HCT116 (cell line): ENCODE measurements at regions not wholly inside any gene's neighbourhood (a gene's known extent, or its start where the extent isn't known, plus 50 kb on each side); places are given as distances from the start of the nearest gene placed in this dataset.

Experiments used
- ATF3 ChIP-seq: IDR thresholded peaks from 2 replicates; pipeline ENCODE4 v1.6.1; 2012
- CEBPB ChIP-seq: IDR thresholded peaks from 2 replicates; pipeline ENCODE4 v1.6.1; 2012; ENCODE audit warnings: low read depth
- CTCF ChIP-seq, 3 experiments: fragments of 200-600 bp in 1 of 3; sonication (generic) in 1 of 3; IDR thresholded peaks in 2 of 3; conservative IDR thresholded peaks in 1 of 3; 2 replicates each; pipeline ENCODE4 v1.5.1; 2012 to 2017; ENCODE audit warnings: low read depth in 2 of 3, low read length in 2 of 3, antibody characterized with exemption in 1 of 3, borderline replicate concordance in 1 of 3, control low read depth in 1 of 3, mild to moderate bottlenecking in 1 of 3, mixed read lengths in 1 of 3, mixed run types in 1 of 3, moderate library complexity in 1 of 3; ENCODE audit not compliant: insufficient read depth in 1 of 3
- FOSL1 ChIP-seq: IDR thresholded peaks from 2 replicates; pipeline ENCODE4 v1.6.1; 2012; ENCODE audit warnings: low read depth
- POLR2A ChIP-seq: IDR thresholded peaks from 2 replicates; pipeline ENCODE4 v1.7.0; 2011; ENCODE audit warnings: borderline replicate concordance; ENCODE audit not compliant: insufficient read depth, insufficient read length; ENCODE audit errors: extremely low read depth
- REST ChIP-seq: IDR thresholded peaks from 2 replicates; pipeline ENCODE4 v1.6.1; 2012; ENCODE audit warnings: low read depth
- SP1 ChIP-seq: IDR thresholded peaks from 2 replicates; pipeline ENCODE4 v1.6.1; 2012; ENCODE audit warnings: low read depth
- ZNF274 ChIP-seq: fragments of 200-500 bp; sonication (Bioruptor generic); IDR thresholded peaks from 2 replicates; pipeline ENCODE4 v1.6.1; 2014; ENCODE audit warnings: mild to moderate bottlenecking, low read depth, low read length, inconsistent platforms

DNA sequence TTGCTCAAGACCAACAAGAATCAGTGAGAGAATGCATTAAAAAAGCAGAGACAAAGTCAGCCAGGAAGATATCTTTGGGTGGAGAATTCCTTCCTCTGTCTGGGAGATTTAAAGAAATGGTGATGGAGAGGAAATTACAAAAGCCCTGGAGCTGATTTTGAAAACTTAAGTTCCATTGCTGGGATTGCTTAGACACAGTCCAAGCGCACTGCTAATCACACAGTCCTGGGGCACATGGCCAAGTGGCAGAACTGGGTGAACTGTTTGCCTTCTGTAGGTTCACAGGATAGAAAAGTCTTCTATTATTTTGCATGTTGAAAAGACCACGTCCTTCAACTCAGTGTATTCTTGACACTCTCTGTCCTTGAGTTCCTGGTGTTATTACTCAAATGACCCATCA lies 284.9 kb upstream of the FBXL7 start:
- no peak for TF ChIP-seq REST
- no peak for TF ChIP-seq SP1
- no peak for TF ChIP-seq ZNF274
- no peak for TF ChIP-seq CTCF (IDR thresholded peaks at IDR 0.05 in 2 of 3, conservative IDR thresholded peaks at IDR 0.05 in 1 of 3; ENCODE audit: borderline replicate concordance in 1 of 3, insufficient read depth in 1 of 3, low read depth in 2 of 3, low read length in 2 of 3)
- TF ChIP-seq ATF3, result no peak
- no peak for TF ChIP-seq FOSL1
- no peak for TF ChIP-seq CEBPB
- no peak for TF ChIP-seq POLR2A
